ENCODE measurements at regions not wholly inside any gene's neighbourhood (a gene's known extent, or its start where the extent isn't known, plus 50 kb on each side); places are given as distances from the start of the nearest gene placed in this dataset.

GRCh38 chr6:91435630-91436029 is 848.8 kb upstream of the MAP3K7 start:
- POLR2A ChIA-PET: interaction anchor here (0.6 to 0.7 kb wide), 2 partner anchors 18 to 130 kb away, joined by 3 read pairs; no protein-coding TSS in a partner anchor
- Histone ChIP-seq H3K27me3 (ENCODE audit: control insufficient read depth, insufficient read depth, low read length) (no peaks in the 10 kb centered on the region), H3K27ac (ENCODE audit: low read depth, low read length) (no peak overlapping the region), H3K9me3 (ENCODE audit: control insufficient read depth, insufficient read depth, low read length) (no peaks in the 10 kb centered on the region), H3K4me3 (ENCODE audit: low read depth, low read length) (no peak overlapping the region)
- TF ChIP-seq, protein P1, sequence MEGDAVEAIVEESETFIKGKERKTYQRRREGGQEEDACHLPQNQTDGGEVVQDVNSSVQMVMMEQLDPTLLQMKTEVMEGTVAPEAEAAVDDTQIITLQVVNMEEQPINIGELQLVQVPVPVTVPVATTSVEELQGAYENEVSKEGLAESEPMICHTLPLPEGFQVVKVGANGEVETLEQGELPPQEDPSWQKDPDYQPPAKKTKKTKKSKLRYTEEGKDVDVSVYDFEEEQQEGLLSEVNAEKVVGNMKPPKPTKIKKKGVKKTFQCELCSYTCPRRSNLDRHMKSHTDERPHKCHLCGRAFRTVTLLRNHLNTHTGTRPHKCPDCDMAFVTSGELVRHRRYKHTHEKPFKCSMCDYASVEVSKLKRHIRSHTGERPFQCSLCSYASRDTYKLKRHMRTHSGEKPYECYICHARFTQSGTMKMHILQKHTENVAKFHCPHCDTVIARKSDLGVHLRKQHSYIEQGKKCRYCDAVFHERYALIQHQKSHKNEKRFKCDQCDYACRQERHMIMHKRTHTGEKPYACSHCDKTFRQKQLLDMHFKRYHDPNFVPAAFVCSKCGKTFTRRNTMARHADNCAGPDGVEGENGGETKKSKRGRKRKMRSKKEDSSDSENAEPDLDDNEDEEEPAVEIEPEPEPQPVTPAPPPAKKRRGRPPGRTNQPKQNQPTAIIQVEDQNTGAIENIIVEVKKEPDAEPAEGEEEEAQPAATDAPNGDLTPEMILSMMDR (IDR thresholded peaks at IDR 0.05; ENCODE audit: low read depth, low read length): no peak
- CTCF ChIA-PET: no interaction called here
- no peak for DNase-seq (ENCODE audit: low read depth, low spot score)

DNA sequence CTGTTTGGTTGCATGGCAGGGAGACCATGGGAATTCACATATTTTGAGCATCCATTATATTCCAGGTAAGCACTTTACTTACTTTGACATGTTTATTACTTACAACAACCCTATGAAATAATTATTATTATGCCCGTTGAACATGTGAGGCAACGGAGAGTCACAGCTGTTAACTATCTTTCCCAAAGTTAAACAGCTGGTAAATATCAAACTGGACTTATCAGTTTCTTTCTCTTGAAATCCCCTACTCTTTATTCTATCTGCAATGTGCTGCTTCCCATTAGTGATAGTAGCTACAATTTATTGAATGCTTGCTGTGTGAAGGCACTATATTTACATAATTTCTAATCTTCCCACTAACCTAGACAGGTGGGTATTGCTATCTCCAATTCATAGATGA is 847.7 kb upstream of the MAP3K7 start:
- Histone ChIP-seq H3K27ac (ENCODE audit: low read depth, low read length) (no peak overlapping the region), H3K4me3 (ENCODE audit: low read depth, low read length) (no peak overlapping the region), H3K9me3 (ENCODE audit: control insufficient read depth, insufficient read depth, low read length) (no peaks in the 10 kb centered on the region), H3K27me3 (ENCODE audit: control insufficient read depth, insufficient read depth, low read length) (no peaks in the 10 kb centered on the region)
- TF ChIP-seq, protein P1 (IDR thresholded peaks at IDR 0.05; ENCODE audit: low read depth, low read length): no peak
- no peak for DNase-seq (ENCODE audit: low read depth, low spot score)
- ChIA-PET CTCF (no interaction called here), POLR2A (no interaction called here)

DNA sequence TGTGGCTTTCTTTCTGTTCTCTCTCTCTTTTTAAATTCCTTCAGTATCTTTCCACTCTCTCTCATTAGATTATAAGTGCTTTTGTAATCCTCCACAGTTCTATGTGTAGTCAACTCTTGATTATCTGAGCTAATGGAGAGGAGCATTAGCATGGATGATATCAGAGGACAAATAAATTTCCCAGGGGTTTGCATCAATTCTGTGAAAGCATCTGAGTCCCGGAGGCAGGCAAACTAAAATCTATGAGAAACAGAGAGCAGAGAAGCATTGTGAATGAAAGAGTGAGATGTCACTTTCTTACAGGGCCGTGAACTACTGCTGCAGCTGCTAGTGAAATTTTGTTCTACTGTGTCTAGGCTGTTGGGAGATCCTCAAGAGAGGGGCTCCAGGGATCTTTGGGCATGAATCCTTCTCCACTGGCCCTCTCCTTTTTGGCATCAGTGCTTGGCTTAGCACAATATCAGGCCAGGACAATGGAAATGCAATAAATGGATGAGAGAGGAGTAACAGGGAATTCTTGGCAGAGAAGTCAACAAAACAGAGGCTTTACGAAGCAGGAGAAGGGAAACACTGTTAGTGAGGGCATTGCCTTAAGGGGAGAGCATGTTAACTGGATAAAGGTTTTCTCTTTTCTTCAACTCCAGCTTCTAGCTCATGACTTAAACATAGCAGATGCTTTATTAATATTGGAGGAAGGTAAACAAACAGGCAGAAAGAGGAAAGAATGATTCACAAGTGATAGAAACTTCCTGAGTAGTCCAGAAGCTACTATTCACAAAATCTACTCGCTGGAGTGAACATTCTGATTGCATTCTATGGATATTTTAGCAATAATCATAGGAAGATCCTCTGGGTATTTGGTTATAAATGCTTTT is 847.0 kb upstream of the MAP3K7 start:
- POLR2A ChIA-PET: no interaction called here
- CTCF ChIA-PET: no interaction called here
- Histone ChIP-seq H3K9me3 (ENCODE audit: control insufficient read depth, insufficient read depth, low read length) (no peaks in the 10 kb centered on the region), H3K27me3 (ENCODE audit: control insufficient read depth, insufficient read depth, low read length) (no peaks in the 10 kb centered on the region), H3K4me3 (ENCODE audit: low read depth, low read length) (no peak overlapping the region), H3K27ac (ENCODE audit: low read depth, low read length) (no peak overlapping the region)
- no peak for DNase-seq (ENCODE audit: low read depth, low spot score)
- TF ChIP-seq, protein P1 (IDR thresholded peaks at IDR 0.05; ENCODE audit: low read depth, low read length): no peak

GRCh38 chr6:91428953-91429560 is 842.2 kb upstream of the MAP3K7 start:
- Histone ChIP-seq H3K27ac (ENCODE audit: low read depth, low read length) (no peak overlapping the region), H3K4me3 (ENCODE audit: low read depth, low read length) (no peak overlapping the region), H3K27me3 (ENCODE audit: control insufficient read depth, insufficient read depth, low read length) (no peaks in the 10 kb centered on the region), H3K9me3 (ENCODE audit: control insufficient read depth, insufficient read depth, low read length) (no peaks in the 10 kb centered on the region)
- TF ChIP-seq, protein P1 (IDR thresholded peaks at IDR 0.05; ENCODE audit: low read depth, low read length): no peak
- DNase-seq (ENCODE audit: low read depth, low spot score): no peak
- ChIA-PET CTCF (no interaction called here), POLR2A (no interaction called here)

- POLR2A ChIA-PET: no interaction called here
- H3K9me3 ChIP-seq (ENCODE audit: control insufficient read depth, insufficient read depth, low read length): no peaks in the 10 kb centered on the region
- DNase-seq (ENCODE audit: low read depth, low spot score): no peak
- no peak overlapping the region for H3K27ac ChIP-seq (ENCODE audit: low read depth, low read length)
- TF ChIP-seq, protein P1 (IDR thresholded peaks at IDR 0.05; ENCODE audit: low read depth, low read length): no peak
- CTCF ChIA-PET: no interaction called here
- H3K27me3 ChIP-seq (ENCODE audit: control insufficient read depth, insufficient read depth, low read length): no peaks in the 10 kb centered on the region
- no peak overlapping the region for H3K4me3 ChIP-seq (ENCODE audit: low read depth, low read length)
Measured at GRCh38 chr6:91428296-91428695, 841.4 kb upstream of the MAP3K7 start.

Data from AG04450 (cell line).